ENCODE measurements at regions not wholly inside any gene's neighbourhood (a gene's known extent, or its start where the extent isn't known, plus 50 kb on each side); places are given as distances from the start of the nearest gene placed in this dataset.

DNA sequence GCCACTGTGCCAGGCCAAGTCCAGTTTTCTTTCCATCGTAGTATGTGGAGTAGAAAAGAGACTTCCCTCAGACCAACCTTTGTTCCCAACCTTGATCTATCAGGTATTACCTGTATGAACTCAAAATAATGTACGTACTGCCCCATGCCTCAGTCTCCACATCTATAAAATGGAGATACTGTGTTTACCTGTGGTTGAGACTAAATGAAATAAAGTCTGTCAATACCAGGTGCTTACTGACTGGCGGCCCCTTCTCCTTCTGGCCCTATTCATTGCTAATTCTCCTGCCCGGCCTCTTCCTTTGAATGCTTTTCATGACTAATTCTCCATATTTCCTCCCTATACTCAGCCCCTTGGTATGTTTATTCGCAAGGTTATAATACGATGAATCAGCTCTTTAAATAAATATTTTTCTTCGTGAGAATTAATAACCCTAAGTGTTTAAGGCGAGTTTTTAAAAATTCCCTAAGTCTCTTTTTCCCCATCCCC is 89.6 kb upstream of the BASP1 start:
- peak; percentile 92 for DNase-seq (ENCODE audit: low read depth)

DNA sequence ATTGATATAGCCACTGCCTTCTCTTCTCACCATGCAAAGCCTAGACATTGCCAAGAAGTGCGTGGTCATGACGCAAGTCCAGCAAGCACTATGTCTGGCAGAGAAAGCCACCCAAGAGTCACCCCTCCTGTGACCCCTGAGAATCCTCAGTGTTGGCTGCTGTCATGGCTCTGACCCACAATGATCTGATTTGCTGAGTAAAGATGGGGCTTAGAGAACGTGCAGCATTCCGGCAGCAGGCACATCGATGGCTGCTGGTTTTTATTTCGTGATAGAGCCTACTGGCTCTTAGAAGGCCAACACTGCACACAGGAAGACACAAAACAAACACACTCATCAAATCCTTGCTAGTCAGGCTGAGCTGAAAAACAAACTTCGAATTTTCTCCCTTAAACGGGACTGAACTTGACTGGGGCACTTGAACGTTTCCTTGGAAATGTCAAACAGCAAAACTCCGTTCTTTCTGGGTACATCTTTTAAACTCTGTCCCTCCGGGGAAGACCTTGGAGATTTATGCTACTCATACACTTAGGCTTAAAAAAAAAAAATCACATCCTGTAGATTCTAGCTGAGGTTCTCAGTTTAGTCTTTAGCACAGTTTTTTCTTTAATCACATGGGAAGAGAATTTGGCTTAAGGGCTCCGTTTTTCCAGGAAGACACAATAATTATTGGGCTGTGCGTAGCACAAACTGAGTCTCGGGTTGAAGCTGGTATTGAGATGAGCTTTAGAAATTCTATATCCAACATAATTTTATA is 88.2 kb upstream of the BASP1 start:
- peak; percentile 85 for DNase-seq (ENCODE audit: low read depth)

DNA sequence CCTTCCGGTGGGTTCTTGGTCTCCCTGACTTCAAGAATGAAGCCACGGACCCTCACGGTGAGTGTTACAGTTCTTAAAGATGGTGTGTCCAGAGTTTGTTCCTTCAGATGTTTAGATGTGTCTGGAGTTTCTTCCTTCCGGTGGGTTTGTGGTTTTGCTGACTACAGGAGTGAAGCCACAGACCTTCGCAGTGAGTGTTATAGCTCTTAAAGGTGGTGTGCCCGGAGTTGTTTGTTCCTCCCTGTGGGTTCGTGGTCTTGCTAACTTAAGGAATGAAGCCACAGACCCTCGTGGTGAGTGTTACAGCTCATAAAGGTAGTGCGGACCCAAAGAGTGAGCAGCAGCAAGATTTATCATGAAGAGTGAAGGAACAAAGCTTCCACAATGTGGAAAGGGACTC is 87.1 kb upstream of the BASP1 start:
- DNase-seq (ENCODE audit: low read depth) = peak; percentile 83

DNA sequence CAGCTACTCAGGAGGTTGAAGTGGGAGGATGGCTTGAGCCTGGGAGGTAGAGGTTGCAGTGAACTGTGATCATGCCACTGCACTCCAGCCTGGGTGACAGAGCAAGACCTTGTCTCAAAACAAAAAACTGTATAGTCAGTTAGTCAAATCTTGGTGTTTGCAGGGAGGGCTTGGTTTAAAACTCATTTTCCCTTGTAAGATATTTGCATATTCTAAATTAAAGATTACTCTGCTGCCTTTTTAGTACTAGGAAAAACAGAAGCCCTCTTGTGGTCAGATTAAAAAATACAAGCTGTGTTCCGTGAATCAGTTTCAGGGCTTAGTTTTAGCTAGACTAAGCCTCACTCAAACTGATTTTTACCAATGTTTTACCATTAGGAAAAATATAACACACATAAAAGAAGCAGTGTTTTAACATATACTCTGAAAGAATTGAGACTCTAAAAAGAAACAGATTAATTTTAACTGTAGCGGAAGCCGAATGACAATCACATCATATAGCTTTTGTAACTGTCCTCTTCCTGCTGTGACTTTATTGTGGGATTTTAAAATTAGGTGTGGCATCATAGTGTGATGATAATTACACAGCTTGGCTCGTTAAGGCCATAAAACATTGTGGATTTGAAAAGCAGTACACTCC is 84.9 kb upstream of the BASP1 start:
- DNase-seq (ENCODE audit: low read depth) = peak; percentile 54

DNA sequence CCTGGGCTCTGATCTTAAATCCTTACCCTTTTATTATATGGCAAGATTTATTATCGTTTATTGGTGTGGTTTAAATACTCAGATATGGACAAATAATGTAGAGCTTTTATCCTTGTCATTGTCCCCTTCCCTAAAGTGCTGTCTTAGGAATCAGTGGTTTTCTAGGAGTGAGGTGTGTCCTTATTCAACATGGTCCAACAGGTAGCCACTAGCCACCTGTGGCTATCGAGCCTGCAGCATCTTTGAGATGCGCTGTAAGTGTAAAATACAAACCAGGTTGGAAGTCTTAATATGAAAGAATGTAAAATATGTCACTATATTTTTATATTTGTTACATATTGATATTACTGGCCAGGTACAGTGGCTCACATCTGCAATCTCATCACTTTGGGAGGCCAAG is 82.4 kb upstream of the BASP1 start:
- DNase-seq (ENCODE audit: low read depth) = no peak

DNA sequence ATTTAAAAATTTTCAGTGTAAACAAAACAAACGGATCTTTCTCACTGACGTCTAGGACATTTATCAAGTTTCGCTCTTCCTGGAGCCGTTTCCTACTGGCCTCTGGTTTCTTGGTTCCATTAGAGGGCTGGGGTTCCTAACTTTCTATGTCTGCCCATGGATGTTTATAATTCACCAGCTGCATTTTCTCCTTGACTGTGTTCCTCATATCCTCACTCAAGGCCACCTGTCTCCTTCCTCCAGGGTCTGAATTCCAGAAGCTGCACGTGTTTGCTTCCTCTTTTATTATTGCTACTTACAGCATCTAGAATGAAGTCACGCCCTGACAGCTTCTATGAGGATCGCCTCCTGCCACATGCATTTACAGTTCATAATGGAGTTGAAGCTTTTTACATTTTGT is 74.1 kb upstream of the BASP1 start:
- DNase-seq (ENCODE audit: low read depth) = no peak

DNA sequence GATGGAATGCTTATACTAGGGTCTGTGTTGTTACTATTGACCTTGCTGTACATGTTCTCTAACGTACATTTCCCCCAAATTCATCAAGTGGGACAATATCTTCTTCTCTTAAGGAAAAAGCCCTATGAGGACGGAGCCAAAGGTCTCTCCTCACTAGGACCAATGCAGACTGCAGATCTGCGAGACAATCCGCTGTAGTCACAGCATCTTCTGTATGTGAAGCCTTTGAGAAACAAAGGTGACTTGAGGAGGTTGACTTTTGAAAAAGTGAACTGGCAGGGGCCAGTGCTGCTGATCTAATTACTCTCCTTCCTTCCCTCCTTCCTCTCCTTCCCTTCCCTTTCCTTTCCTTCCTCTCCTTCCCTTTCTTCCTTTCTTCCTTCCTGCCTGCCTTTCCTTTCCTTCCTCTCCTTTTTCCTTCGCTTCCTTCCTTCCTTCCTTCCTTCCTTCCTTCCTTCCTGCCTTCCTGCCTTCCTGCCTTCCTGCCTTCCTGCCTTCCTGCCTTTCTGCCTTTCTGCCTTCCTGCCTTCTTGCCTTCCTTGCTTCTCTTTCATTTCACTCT is 71.1 kb upstream of the BASP1 start:
- DNase-seq (ENCODE audit: low read depth) = no peak

DNA sequence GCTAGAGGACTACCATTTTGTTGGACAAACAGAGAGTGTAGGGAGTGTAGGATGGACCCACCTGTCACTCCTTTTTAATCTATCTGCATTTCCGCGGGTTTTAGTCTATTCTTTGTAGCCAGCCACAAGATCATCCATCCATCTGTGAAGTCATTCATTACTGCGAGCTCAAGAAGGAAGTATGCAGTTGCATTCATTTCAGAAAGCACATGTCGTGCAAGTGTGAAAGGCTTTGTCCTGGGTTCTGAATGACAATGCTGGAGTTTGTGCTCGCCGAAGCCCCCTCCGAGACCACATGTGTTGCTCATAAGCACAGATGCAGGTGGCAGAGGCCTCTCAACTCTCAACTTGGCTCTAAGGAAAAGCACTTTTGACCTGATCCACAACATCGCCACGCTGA is 70.3 kb upstream of the BASP1 start:
- no peak for DNase-seq (ENCODE audit: low read depth)

DNA sequence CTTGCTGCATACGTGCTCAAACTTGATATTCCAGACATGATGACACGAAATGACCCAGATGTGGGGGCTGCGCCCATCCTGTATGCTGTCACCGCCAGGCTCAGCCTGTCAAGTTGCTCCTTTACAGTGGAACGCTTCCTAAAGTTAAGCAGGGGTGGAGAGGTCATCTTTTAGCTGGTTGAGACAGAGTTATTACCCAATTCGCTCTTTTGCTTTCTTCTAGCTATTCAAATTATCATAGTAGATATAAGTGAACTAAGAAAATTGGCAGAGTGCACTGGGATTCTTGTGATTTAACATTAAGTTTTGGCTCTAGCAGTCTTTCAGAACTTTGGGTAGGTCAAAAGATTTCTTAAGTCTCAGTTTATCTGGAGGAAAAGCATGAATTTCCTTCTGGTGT is 69.8 kb upstream of the BASP1 start:
- peak; percentile 41 for DNase-seq (ENCODE audit: low read depth)

DNA sequence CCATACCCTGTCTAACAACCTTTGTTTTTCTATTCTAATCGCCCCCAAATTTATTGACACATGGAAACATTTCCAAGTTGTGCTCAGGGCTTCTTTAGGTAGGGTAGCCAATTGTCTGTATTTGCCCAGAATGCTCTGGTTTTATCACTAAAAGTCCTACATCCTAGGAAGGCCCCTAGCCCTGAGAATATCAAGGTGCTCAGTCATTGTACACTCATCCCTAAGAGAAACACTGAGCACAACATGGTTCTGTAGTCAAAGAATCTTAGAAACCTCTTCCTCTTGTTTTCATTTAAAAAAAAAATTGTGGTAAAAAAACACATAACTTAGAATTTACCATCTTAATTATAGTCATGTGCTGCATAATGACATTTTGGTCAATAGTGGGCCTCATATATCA is 69.0 kb upstream of the BASP1 start:
- no peak for DNase-seq (ENCODE audit: low read depth)

DNA sequence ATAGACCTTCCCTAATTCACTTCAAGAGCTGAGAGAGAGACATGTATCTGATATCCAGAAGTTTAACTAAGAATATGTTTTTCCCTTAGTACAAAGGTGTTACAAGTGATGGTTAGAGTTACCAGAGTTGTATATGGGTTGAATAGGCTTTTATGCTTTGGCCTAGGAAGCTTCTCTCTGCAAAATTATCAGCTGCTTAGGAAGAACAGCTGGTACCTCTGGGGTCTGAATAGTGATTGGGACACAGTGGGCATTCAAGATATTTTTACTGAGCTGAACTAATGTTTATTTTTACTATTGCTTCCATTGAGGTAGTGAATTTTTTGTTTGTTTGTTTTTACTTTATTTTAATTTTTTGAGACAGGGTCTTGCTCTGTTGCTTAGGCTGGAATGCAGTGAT is 67.6 kb upstream of the BASP1 start:
- no peak for DNase-seq (ENCODE audit: low read depth)

DNA sequence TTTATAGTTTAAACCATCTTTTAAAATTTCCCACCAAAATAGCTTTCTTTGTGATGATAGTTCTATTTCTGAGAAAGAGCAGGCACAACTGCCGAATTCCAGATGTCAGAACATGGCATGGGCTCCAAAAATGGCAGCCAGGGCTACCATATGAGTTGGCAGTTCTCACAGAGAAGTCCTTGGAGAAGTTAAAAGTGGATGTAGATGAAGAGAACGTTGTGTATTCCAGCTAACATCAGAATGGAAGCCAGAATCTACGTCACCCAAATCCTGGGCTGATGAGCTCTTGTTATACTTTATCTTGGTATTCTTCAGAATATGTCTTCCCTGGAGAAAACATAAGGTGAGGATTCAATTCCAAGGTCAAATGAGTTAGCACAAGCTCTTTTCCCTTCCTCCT is 66.9 kb upstream of the BASP1 start:
- DNase-seq (ENCODE audit: low read depth) = no peak

DNA sequence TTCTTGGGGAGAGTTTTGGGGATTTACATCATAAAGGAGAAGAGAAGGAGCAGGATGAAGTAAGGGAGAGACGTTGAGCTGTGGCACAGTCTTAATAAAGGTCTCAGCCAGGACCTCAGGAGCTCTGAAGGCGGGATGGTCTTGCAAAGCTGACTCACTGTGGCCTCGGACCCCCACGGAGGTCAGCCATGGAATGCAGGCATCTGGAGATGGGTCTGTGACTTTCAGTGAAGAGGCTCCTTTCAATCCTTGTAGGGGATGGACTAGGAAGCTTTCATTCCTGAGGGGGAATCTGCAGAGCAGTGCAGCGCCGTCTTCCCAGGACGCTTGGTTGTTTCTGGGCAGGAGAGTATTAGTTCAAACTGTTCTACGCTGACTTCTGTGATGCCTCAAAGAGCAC is 65.7 kb upstream of the BASP1 start:
- peak; percentile 37 for DNase-seq (ENCODE audit: low read depth)

DNA sequence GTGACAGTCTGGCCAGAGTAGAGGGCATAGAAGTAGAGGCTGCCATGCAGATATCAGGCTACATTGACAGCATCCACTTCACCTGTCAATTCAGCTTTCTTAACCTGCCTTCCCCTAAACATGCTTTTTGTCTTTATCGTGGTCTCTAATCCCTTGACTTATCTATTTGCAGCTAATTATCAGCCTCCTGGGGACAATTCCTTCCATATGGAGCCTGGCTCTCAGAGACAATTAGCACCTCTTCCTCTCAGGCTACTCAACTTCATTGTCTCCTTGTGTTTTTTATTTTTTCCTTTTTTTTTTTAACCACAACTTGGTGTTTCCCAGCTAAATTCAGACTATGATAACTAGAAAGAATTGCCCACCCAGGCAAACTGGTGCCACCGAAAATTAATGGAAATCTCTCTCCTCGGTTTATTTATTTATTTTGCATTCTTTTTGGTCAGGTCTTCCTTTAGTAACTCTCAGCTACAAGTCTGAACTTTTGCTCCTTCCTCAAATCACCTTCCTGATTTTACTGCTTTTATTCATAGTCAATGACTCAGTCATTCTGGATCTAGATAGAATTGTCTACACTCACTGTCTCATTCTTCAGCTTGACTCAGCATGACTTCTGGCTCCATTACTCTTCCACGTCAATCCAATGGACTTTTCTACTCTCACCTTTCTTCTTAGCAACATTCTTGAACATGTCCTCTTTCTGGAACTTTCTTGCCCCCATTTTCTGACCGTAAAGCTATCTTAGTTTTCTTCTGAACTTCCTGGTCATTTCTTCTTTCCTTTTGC is 63.0 kb upstream of the BASP1 start:
- peak; percentile 90 for DNase-seq (ENCODE audit: low read depth)

DNA sequence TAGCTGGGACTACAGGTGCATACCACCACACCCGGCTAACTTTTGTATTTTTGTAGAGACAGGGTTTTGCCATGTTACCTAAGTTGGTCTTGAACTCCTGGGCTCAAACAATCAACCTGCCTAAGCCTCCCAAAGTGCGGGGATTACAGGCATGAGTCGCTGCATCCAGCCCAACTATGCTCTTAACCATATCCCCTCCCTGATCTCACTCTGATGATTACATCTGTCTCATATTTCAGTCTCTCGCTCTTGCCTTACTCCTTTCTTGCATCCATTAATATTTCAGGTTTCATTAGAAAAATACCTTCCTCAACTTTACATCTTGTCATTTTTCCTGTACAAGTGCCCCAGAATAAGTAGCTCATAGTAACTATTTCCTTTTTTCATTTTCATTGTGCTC is 61.0 kb upstream of the BASP1 start:
- DNase-seq (ENCODE audit: low read depth) = peak; percentile 83

DNA sequence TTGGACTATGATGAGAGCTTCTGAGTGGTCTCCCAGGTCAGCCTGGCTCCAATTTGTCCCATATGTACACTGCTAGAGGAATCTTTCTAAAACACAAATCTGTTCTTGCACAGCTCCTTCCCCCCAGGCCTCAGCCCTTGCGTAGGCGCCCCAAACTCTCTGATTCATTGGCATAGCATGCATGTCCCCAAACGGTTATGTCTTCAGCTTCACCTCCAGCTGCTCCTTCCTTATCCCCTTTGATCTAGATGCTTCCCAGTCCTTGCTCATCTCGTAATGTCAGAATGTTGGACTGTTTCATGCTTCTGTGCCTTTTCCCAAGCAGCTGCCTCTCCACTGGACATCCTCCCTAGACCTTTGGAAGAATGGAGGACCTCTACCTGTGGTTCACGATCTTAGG is 60.1 kb upstream of the BASP1 start:
- peak; percentile 77 for DNase-seq (ENCODE audit: low read depth)

DNA sequence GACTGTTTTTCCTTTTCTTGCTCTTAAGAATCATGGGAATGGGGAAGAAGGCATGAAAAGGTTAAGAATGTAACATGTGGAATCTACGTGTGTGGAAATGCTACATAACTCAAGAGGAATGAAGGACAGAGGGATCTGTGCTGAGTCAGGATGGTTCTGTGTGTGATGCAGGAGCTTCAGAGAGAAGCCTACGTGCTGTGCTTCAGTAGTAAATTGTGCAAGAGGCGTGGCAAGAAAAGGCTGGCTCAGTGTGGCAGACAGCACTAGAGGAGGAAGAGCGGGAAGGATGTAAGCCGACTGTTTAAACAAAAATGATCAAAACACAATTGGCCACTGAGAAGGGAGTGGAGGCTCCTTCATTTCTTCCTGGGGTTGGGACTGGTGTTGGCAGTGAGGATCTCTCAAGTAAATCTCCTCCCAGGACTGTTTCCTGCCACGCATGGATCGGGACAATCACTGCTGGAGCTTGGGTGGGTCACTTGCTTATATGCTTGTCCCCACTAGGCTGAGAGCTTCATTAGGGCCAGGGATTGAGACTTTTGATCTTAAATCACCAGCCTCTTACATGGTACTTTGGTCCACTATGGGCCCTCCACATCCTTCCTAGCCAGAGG is 59.4 kb upstream of the BASP1 start:
- DNase-seq (ENCODE audit: low read depth) = peak; percentile 100

DNA sequence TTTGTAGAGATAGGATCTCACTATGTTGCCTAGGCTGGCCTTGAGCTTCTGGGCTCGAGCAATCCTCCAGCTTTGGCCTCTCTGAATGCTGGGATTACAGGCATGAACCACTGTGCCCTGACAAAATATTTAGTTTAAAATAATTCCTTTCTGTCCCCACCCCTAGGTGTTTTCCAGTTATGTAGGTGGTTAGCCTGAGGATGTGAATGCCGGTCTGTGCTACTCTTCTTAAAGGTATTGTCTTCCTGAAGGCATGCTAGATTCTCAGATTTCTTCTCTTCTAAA is 56.7 kb upstream of the BASP1 start:
- no peak for DNase-seq (ENCODE audit: low read depth)

DNA sequence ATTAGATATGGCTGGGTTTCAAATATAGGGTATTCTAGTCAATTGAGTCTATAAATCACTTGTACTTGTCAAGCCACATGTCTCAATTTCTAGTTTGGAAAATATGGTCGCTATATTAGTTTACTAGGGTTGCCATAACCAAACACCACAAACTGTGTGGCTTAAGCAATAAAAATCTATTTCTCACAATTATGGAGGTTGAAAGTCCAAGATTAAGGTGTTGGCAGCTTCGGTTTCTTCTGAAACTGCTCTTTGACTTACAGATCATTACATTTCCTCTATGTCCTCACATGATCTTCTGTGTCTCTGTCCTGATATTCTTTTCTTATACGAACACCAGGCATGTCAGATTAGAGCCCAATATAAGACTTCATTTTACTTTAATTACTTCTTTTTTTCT is 55.8 kb upstream of the BASP1 start:
- DNase-seq (ENCODE audit: low read depth) = no peak

DNA sequence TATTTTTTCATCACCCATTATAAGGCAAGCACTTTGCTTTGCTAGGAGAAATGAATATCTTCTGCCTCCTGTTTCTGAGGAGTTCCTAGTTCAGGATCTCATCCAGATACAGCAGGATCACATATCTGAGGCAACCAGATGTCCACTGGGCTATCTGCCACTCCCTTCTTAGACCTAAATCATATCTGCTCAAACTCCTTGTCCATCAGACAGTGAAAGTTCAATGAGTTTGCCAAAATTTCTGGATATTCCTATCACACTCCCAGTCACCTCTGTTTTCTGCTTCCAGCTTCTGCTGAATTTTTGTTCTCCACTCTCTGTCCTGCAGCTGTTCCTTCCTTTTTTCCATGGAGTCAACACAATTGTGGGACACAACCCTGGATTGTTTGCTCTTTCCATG is 54.2 kb upstream of the BASP1 start:
- DNase-seq (ENCODE audit: low read depth) = no peak

DNA sequence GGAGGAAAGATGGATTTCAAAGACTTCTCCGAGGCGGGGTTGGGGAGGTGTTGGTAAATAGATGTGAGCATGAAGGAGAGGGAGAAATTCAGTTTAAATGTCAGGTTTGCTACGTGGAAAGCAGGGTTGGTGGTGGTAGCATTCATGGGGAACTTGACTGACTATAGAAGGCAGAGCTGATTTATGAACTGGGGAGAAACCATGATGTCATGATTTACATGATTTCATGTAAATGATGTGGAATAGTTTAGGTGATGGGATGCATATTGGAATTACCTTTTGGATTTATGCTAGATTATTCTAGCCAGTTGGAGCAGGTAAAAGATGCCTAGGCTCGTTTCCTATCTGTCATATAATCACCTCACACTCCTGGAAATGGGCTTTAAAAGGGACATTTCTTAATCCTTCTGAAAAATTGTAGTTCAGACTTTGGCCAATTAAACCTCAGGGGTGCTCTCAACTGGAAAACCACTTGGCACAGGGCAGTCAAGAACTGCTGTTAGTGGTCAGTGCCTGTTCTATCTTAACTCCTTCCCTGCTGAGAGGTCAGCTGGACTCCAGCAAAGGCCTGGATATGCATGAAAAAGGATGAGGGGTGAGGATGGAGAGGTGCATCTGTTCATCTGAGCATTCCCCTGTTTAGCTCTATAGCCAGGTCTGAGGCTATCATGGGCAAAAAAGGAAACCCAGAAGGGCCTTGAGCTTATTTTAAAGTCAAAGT is 50.1 kb upstream of the BASP1 start:
- DNase-seq (ENCODE audit: low read depth) = no peak

All from iris pigment epithelial cell (primary cell).